Stimulated activated naive CD8-positive, alpha-beta T cell treated with anti-CD3 and anti-CD28 coated beads, Interleukin-15, Interleukin-2, amounts not matched to agents 100 ng/mL and 50 ng/mL, for 24 hours (primary cell): ENCODE measurements at regions not wholly inside any gene's neighbourhood (a gene's known extent, or its start where the extent isn't known, plus 50 kb on each side); places are given as distances from the start of the nearest gene placed in this dataset.

Experiments
- H3K27ac Mint-ChIP-seq: one replicate; pipeline ENCODE4 v1.8.0; 2021; ENCODE audit warnings: mild to moderate bottlenecking, mixed read lengths
- H3K27me3 Mint-ChIP-seq: one replicate; pipeline ENCODE4 v1.8.0; 2021; ENCODE audit warnings: mixed read lengths
- H3K36me3 Mint-ChIP-seq: one replicate; pipeline ENCODE4 v1.8.0; 2021; ENCODE audit warnings: low read depth, mixed read lengths
- H3K4me1 Mint-ChIP-seq: one replicate; pipeline ENCODE4 v1.8.0; 2021; ENCODE audit warnings: low read depth, mixed read lengths
- H3K4me3 Mint-ChIP-seq: one replicate; pipeline ENCODE4 v1.8.0; 2021; ENCODE audit warnings: mild to moderate bottlenecking, mixed read lengths
- H3K9me3 Mint-ChIP-seq: one replicate; pipeline ENCODE4 v1.8.0; 2021; ENCODE audit warnings: mixed read lengths

DNA sequence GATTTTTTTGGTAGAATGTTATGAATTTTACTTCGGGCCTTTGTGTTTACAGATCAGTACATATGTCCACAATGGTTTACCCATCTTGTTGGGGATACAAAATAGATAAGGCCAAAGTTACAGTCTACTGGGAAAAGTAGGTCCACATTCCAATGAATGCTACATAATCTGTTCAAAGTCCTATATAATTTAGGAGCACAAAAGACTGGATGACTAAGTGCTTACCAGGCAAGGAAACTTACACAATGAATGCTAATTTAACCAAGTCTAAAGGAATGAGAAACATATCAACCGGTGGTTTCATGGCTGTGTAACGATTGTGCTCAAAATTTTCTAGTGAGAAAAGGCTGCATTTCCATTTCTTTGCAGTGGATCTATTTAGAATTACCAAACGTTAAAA is 97.4 kb upstream of the TRPM3 start:
- H3K27ac Mint-ChIP-seq = no peak overlapping the region
- no peaks in the 10 kb centered on the region for H3K27me3 Mint-ChIP-seq
- H3K9me3 Mint-ChIP-seq = no peaks in the 10 kb centered on the region
- no peaks in the 10 kb centered on the region for H3K4me1 Mint-ChIP-seq
- no peaks in the 10 kb centered on the region for H3K36me3 Mint-ChIP-seq
- H3K4me3 Mint-ChIP-seq = no peak overlapping the region

DNA sequence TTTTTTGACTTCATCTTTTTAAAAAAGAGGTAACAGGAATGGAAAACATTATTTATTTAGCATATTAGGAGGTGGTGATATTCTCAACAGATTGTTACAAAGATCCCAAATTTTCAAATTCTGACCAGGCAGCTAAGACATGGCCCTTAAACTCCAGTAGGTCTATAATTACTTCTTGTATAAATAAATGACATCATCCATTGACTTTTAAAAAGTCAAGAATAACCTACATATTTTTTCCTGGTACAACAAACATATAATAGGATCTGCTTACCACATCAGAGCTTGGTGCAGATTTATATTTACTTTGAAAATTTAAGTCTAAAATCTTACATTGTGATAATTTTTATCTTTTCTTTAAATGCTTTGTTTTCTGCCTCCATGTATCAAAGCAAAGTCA is 92.2 kb upstream of the TRPM3 start:
- Mint-ChIP-seq H3K27me3 (no peaks in the 10 kb centered on the region), H3K27ac (no peak overlapping the region), H3K9me3 (no peaks in the 10 kb centered on the region), H3K4me3 (no peak overlapping the region), H3K4me1 (no peaks in the 10 kb centered on the region), H3K36me3 (no peaks in the 10 kb centered on the region)

DNA sequence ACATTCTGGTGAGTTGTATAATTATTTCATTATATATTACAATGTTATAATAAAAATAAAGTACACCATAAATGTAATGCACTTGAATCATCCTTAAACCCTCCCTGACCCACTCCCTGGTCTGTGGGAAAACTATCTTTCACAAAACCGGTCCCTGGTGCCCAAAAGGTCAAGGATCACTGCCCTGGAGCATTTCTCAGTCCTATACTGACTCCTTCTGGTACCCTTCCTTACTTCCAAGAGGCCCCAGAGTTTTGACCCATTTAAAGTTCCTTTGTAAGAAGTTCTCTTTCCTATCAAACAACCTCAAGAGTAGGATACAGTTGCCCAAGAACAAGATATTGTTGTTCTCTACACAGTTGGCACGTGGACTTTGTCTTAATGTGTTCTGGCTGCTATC is 88.9 kb upstream of the TRPM3 start:
- no peak overlapping the region for H3K27ac Mint-ChIP-seq
- no peak overlapping the region for H3K4me3 Mint-ChIP-seq
- no peaks in the 10 kb centered on the region for H3K36me3 Mint-ChIP-seq
- H3K27me3 Mint-ChIP-seq = no peaks in the 10 kb centered on the region
- H3K9me3 Mint-ChIP-seq = no peaks in the 10 kb centered on the region
- H3K4me1 Mint-ChIP-seq = no peaks in the 10 kb centered on the region

DNA sequence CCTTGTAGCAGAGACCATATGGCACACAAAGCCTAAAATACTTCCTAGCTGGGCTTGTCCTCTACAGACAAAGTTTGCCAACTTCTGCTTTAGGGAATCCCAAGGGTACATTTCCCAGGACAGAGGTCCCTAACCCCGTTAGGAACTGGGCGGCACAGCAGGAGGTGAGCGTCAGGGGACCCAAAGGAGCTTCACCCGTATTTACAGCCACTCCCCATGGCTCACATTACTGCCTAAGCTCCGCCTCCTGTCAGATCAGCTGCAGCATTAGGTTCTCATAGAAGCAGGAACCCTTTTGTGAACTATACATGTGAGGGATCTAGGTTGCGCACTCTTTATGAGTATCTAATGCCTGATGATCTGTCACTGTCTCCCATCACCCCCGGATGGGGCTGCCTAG is 88.5 kb upstream of the TRPM3 start:
- Mint-ChIP-seq H3K4me3 (no peak overlapping the region), H3K9me3 (no peaks in the 10 kb centered on the region), H3K36me3 (no peaks in the 10 kb centered on the region), H3K27me3 (no peaks in the 10 kb centered on the region), H3K4me1 (no peaks in the 10 kb centered on the region), H3K27ac (no peak overlapping the region)

DNA sequence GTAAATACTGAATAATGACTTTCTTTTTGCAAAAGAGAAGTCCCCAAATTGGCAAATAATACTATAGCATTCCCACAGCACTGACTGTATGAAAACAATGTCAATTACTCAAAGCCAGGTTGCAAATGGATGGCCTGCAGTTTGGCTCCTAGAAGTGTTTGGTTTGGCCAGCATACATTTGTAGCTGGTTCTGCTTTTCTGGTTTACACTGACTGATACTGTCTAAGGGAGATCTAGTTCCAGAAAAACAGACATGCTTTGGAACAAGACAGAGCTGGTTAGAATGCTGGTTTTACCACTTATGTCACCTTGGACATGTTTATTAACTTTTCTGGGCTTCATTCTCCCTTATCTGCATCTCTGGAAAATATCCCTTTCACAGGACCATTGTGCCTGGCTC is 81.5 kb upstream of the TRPM3 start:
- no peaks in the 10 kb centered on the region for H3K4me1 Mint-ChIP-seq
- no peaks in the 10 kb centered on the region for H3K27me3 Mint-ChIP-seq
- H3K4me3 Mint-ChIP-seq = no peak overlapping the region
- no peak overlapping the region for H3K27ac Mint-ChIP-seq
- no peaks in the 10 kb centered on the region for H3K36me3 Mint-ChIP-seq
- peaks cover 11% of the 10 kb centered on the region for H3K9me3 Mint-ChIP-seq

DNA sequence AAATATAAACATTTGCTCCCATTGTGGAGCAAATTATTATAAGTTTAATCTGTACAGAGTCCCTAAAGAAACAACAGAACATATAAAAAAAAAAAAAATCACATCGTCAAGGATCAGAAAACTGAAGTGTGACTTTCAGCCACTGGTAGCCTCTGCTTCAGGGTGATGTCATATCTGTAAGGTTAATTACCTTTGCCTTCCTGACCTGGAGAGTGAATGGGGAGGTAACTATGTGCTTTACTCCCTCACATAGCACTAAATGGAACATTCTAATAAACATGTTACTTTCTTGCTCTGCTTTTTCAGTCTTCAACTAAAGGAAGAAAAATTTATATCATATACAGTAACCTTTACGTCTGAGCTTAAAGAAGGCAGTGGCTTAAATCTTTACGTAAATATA is 70.3 kb upstream of the TRPM3 start:
- no peak overlapping the region for H3K4me3 Mint-ChIP-seq

DNA sequence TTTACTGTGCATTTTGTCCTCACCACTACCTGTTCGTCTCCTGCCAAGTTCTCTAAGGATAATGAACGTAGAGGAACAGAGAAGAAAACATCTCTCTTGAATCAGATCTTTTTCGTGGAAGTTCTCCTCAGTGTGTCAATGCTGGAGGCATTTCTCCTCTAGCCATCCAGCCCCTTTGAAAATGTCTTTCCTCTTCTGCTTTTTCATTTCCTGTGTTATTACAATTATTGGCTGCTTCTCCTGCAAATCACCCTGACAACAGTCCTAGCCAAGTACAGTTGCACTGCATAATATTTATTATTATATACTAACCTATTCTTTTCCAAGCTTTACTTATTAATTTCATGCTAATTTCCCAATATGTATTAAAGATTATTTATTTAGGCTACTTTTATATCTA is 61.8 kb upstream of the TRPM3 start:
- Mint-ChIP-seq H3K27me3 (no peaks in the 10 kb centered on the region), H3K4me1 (no peaks in the 10 kb centered on the region), H3K9me3 (no peaks in the 10 kb centered on the region), H3K36me3 (no peaks in the 10 kb centered on the region), H3K4me3 (no peak overlapping the region), H3K27ac (no peak overlapping the region)

More for the DNA sequence above, 70.3 kb upstream of the TRPM3 start:
- H3K4me1 Mint-ChIP-seq = no peaks in the 10 kb centered on the region
- no peak overlapping the region for H3K27ac Mint-ChIP-seq
- peaks cover 4% of the 10 kb centered on the region for H3K9me3 Mint-ChIP-seq
- no peaks in the 10 kb centered on the region for H3K36me3 Mint-ChIP-seq
- H3K27me3 Mint-ChIP-seq = no peaks in the 10 kb centered on the region

DNA sequence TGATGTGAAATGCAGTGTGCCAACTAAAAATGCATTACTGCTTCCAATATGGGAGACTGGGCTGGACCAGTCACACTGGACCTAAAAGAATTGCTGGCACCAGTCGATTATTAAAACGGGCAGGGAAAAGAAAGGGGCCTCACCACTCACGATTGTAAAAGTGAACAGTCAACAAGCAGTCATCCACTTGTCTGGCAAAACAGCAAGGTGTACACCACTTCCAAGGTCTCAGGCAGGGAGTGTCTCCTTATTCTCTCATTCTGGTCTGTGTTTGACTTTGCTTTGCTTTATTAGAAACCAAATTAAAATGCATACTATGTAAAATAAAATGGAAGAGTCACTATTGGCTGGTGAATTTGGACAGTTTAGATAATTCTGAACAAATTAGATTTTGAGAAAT is 57.8 kb upstream of the TRPM3 start:
- Mint-ChIP-seq H3K27ac (no peak overlapping the region), H3K36me3 (no peaks in the 10 kb centered on the region), H3K27me3 (no peaks in the 10 kb centered on the region), H3K4me1 (no peaks in the 10 kb centered on the region), H3K9me3 (no peaks in the 10 kb centered on the region), H3K4me3 (no peak overlapping the region)

DNA sequence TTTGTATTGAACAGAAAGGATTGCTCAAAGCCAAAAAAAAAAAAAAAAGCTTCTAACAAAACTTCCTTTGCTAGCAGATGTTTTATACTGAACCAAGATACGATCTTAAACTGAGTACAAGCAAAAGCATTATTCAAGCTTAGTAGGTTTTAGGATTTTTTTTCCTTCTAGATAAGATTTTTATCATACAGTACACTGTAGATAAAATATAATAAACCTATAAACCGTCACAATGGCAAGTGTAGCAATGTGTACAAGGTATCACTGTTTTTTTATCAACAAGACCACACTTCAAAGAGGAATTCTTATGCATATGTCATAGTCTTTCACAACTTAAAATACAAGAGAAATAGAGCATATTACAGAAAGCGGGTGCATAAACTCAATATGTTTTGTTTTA is 56.5 kb upstream of the TRPM3 start:
- H3K9me3 Mint-ChIP-seq = no peaks in the 10 kb centered on the region
- H3K36me3 Mint-ChIP-seq = no peaks in the 10 kb centered on the region
- no peak overlapping the region for H3K4me3 Mint-ChIP-seq
- no peak overlapping the region for H3K27ac Mint-ChIP-seq
- H3K4me1 Mint-ChIP-seq = no peaks in the 10 kb centered on the region
- no peaks in the 10 kb centered on the region for H3K27me3 Mint-ChIP-seq

DNA sequence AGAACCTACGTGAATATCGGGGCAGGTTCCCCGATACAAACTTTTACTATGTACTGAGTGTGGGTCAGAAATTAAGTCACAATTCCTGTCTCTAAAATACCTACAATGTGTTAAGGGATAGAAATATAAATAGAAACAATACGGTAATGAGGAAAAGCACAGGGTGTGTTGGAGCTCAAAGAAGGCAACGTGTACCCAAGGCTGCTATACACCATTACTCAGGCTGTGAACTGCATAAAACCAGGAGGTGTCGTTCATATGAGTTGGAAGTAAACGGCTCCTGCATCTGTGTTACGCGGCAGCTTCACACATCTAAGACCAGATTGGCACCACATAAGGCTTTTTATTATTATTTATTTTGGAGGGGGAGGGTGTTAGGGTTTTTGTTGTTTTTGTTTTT is 50.1 kb upstream of the TRPM3 start:
- H3K36me3 Mint-ChIP-seq = no peaks in the 10 kb centered on the region

More for the DNA sequence above, 50.1 kb upstream of the TRPM3 start:
- H3K27ac Mint-ChIP-seq = no peak overlapping the region
- no peaks in the 10 kb centered on the region for H3K27me3 Mint-ChIP-seq
- no peaks in the 10 kb centered on the region for H3K4me1 Mint-ChIP-seq
- H3K4me3 Mint-ChIP-seq = no peak overlapping the region
- peaks cover 11% of the 10 kb centered on the region for H3K9me3 Mint-ChIP-seq
